Activated naive CD4-positive, alpha-beta T cell treated with anti-CD3 and anti-CD28 coated beads, Interleukin-2, amount 50 U/mL, for 16 hours (primary cell): ENCODE measurements at regions not wholly inside any gene's neighbourhood (a gene's known extent, or its start where the extent isn't known, plus 50 kb on each side); places are given as distances from the start of the nearest gene placed in this dataset.

Experiments used
- DNase-seq: peaks from one replicate; pipeline ENCODE4 v3.0.0-alpha.2; 2020

GRCh38 chr15:93614386-93615104 lies 525.5 kb upstream of the RGMA start:
- DNase-seq, result no peak

GRCh38 chr15:93613386-93613785 lies 524.4 kb upstream of the RGMA start:
- DNase-seq, result no peak

- no peak for DNase-seq
These were observed 523.9 kb upstream of the RGMA start for GRCh38 chr15:93612953-93613352.

GRCh38 chr15:93610944-93611343 lies 521.9 kb upstream of the RGMA start:
- no peak for DNase-seq

GRCh38 chr15:93608643-93609148 lies 519.7 kb upstream of the RGMA start:
- DNase-seq, result no peak

- no peak for DNase-seq
These were observed 514.5 kb upstream of the RGMA start for GRCh38 chr15:93603550-93603949.

GRCh38 chr15:93587059-93587521 lies 498.1 kb upstream of the RGMA start:
- DNase-seq, result no peak

- no peak for DNase-seq
These were observed 496.0 kb upstream of the RGMA start for GRCh38 chr15:93585012-93585411.

- DNase-seq, result no peak
These were observed 495.0 kb upstream of the RGMA start for GRCh38 chr15:93583968-93584367.

GRCh38 chr15:93583552-93583951 lies 494.5 kb upstream of the RGMA start:
- no peak for DNase-seq

- DNase-seq, result no peak
These were observed 481.5 kb upstream of the RGMA start for GRCh38 chr15:93570527-93570926.

GRCh38 chr15:93566762-93567161 lies 477.8 kb upstream of the RGMA start:
- no peak for DNase-seq

- DNase-seq, result no peak
These were observed 476.2 kb upstream of the RGMA start for GRCh38 chr15:93565201-93565600.

- DNase-seq, result no peak
These were observed 474.2 kb upstream of the RGMA start for GRCh38 chr15:93563218-93563617.

GRCh38 chr15:93562395-93563123 lies 473.5 kb upstream of the RGMA start:
- DNase-seq, result no peak

GRCh38 chr15:93557696-93558095 lies 468.7 kb upstream of the RGMA start:
- DNase-seq, result no peak

- DNase-seq, result no peak
These were observed 464.3 kb upstream of the RGMA start for GRCh38 chr15:93553167-93553935.

- DNase-seq, result no peak
These were observed 454.1 kb upstream of the RGMA start for GRCh38 chr15:93543093-93543492.

GRCh38 chr15:93527374-93528050 lies 438.5 kb upstream of the RGMA start:
- no peak for DNase-seq

GRCh38 chr15:93524432-93524831 lies 435.4 kb upstream of the RGMA start:
- DNase-seq, result no peak

GRCh38 chr15:93523481-93523880 lies 434.5 kb upstream of the RGMA start:
- no peak for DNase-seq

GRCh38 chr15:93520206-93520605 lies 431.2 kb upstream of the RGMA start:
- no peak for DNase-seq

GRCh38 chr15:93519599-93519998 lies 430.6 kb upstream of the RGMA start:
- no peak for DNase-seq
